HuH-7 (cell line): ENCODE measurements at regions not wholly inside any gene's neighbourhood (a gene's known extent, or its start where the extent isn't known, plus 50 kb on each side); places are given as distances from the start of the nearest gene placed in this dataset.

ENCODE experiments used
- DNase-seq: peaks from one replicate; pipeline ENCODE4 v3.0.0; 2011; ENCODE audit warnings: low spot score

- DNase-seq, result no peak
Observed at GRCh38 chr1:11414926-11415538, 63.9 kb upstream of the DISP3 start.

- no peak for DNase-seq
Observed at GRCh38 chr1:11417162-11417561, 61.8 kb upstream of the DISP3 start.

GRCh38 chr1:11418056-11418455, 60.9 kb upstream of the DISP3 start:
- no peak for DNase-seq

GRCh38 chr1:11421443-11421842, 57.5 kb upstream of the DISP3 start:
- DNase-seq, result no peak

- DNase-seq, result no peak
Observed at GRCh38 chr1:11422686-11423085, 56.3 kb upstream of the DISP3 start.

GRCh38 chr1:11426617-11427016, 52.3 kb upstream of the DISP3 start:
- no peak for DNase-seq

- no peak for DNase-seq
Observed at GRCh38 chr1:11428789-11429188, 50.2 kb upstream of the DISP3 start.
